HT-29 (cell line): ENCODE measurements at regions not wholly inside any gene's neighbourhood (a gene's known extent, or its start where the extent isn't known, plus 50 kb on each side); places are given as distances from the start of the nearest gene placed in this dataset. TPM values are rescaled to one million over a fixed set of nuclear protein-coding genes. Genes with fewer than 3 reads are reported as not detected.

Source experiments
- DNase-seq: peaks from one replicate; pipeline ENCODE4 v3.0.0-alpha.2; 2015; ENCODE audit warnings: low spot score
- small RNA-seq: library from RNA; depleted of rRNA; stranded (forward); fragments of <200 nt; gene quantifications from one replicate; pipeline ENCODE3, GENCODE V24; 2014

DNA sequence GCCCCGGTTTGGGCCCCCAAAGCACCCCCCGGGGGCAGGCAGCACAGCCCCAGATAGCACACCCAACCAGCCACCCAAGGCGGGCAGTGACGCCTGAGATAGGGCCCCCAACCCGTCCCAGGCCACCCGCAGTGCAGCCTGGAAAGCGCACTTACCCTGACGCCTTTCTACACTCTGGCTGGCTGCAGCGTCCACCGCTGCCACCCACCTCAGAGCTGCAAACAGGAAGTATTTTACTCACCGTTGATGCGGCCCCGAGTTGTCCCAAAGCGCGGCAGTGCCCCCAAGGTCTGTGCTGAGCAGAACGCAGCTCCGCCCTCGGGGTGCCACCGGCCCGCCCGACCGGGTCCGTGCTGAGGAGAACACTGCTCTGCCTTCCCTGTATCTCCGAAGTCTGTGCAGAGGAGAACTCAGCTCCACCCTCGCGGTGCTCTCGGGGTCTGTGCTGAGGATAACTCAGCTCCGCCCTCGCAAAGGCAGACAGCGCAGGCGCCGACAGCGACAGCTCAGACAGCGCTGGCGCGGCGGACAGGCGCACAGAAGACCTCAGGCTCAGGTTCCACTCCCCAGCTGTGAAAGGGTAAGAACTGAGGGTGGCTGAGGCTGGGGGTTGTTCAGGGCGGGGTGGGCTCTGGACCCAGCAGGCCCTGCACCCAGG, 786.9 kb downstream of the CDY1 start:
- DNase-seq, result no peak

DNA sequence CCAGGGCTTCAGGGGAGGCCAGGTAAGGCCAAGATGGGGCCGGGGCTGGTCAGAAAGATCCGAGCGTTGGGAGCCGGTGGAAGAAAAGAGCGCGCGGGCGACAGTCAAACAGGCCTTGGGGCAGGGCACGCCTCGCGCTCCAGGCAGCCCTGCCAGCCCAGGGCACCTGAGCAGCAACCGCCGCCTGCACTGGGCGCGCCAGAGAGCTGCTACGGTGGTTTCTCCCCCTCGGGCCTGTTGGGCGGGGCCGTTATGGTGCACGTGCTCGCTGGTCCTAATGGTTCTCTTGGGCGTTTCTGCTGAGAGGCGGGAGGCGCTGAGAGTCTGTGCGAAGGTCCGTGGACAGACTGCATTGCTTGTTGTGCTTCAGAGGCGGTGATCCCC, 787.4 kb downstream of the CDY1 start:
- no peak for DNase-seq

Small RNAs in the stretch of these regions (small RNA-seq; reads per million reads assigned to genes)
- gene AC024067.1 (not detected), gene RF00156 (0.65 reads per million), gene RNU6-1314P (not detected)
